EH (cell line): ENCODE measurements at regions not wholly inside any gene's neighbourhood (a gene's known extent, or its start where the extent isn't known, plus 50 kb on each side); places are given as distances from the start of the nearest gene placed in this dataset.
"Not testable (repeated sequence)": the region's sequence is repeated elsewhere in the genome, so short reads cannot be mapped to it uniquely, and the experiment has no call there.

Source experiments
- DNase-seq: peaks from one replicate; pipeline ENCODE4 v3.0.0-alpha.2; 2015; ENCODE audit warnings: low read depth

DNA sequence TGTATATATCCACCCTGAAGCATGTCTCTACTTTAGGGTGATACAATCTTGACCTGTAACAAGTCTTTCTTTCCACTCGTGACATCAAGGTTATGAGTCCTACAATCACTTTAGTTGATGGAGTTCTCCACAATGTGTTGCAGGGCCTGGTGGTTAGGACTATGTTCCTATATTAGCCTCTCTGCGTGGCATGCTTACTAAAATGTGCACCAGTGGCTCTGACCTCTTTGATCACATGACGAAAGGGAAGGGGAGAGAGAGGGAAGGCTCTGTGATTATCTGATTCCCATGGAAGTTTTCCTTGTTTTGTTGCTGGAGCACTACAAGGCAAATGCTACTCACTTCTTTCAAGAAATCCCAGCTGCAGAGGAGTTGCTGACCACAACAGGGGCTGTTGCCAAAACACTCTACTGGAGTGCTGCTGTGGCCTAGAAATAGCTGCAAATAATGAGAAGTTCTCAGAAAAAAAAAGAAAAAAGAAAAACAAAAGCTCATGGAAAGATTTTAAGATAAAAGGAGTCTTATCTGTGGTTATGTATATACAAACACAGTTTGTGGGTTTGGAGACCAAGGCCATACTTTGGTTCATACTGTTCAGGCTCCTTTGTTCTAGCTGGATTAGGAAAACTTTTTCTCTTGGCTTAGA, 272.8 kb upstream of the MMADHC start:
- peak; percentile 95 for DNase-seq

DNA sequence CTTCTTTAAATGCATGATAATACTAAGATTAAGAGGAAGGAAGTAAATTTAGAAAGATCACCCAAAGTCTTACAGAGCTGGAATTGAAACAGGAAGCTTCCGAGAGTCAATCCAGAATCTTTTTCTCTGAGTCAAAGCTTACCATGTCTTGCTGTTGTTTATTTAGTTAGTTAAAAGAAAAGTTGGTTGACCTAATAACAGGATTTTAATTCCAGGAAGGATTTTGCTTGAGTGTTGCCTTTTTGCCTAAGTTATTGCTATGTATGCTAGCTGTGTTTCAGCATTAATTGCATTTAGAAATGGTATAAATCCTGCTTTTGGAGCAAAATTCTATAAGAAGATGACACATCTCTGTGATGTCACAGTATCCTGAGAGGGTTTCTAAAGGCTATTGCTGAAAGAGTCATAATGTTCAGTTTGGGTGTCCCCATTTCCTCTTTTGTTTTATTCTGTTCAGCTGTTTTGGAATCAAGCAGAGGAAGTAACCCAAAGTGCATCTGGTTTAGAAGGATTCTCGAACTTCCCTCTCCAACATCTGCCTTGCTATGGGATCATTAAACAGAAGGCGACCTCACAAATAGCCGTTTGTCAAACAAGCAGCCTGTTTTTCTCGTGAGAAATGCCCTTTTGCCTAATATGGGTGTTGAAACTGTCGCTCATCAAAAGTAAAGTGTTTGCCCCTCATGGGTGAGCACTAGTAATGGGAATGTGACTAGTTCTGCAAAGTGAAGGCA, 271.5 kb upstream of the MMADHC start:
- peak; percentile 80 for DNase-seq

GRCh38 chr2:149858216-149858615, 270.6 kb upstream of the MMADHC start:
- DNase-seq = peak; percentile 44

GRCh38 chr2:149857344-149857743, 269.8 kb upstream of the MMADHC start:
- DNase-seq = peak; percentile 67

DNA sequence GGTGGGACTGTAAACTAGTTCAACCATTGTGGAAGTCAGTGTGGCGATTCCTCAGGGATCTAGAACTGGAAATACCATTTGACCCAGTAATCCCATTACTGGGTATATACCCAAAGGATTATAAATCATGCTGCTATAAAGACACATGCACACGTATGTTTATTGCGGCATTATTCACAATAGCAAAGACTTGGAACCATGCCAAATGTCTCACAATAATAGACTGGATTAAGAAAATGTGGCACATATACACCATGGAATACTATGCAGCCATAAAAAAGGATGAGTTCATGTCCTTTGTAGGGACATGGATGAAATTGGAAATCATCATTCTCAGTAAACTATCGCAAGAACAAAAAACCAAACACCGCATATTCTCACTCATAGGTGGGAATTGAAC, 268.3 kb upstream of the MMADHC start:
- not testable (repeated sequence) for DNase-seq

- DNase-seq = no peak
These were observed 262.0 kb upstream of the MMADHC start for GRCh38 chr2:149849591-149849990.

DNA sequence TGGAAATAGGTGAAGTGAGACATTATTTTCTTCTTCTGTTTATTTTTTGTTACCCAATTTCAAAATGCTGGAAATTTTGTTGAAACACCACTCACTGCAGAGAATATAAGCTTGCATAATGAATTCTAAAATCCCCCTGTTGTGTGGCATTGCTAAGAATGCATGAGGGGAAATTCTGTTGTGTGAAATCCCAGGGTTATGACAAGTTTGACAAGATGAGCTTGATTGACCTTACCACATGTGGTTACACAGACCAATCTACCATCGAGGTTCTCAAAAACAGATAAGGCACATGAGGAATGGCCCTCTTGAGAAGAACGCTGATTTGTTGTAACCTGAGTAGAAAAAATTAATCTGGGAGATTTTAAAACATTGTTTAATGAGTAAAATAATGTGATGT, 261.6 kb upstream of the MMADHC start:
- no peak for DNase-seq

DNA sequence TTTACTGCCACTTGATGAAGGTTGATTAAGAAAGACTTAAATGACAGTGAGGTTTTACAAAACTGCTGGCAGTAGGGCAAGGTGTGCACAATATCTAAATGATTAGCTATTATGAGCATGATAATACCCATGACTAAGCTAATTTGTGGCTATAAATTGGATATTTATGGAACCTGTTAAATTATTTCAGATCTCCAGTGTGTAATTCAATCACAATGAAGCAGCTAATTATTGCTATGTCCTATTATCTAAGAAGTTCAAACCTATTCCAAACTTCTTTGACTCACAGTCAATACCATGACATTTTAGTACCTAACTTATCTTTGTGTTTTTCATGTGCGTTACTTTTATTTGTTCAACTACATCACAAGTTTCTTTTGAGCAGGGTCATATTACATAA, 253.8 kb upstream of the MMADHC start:
- no peak for DNase-seq

DNA sequence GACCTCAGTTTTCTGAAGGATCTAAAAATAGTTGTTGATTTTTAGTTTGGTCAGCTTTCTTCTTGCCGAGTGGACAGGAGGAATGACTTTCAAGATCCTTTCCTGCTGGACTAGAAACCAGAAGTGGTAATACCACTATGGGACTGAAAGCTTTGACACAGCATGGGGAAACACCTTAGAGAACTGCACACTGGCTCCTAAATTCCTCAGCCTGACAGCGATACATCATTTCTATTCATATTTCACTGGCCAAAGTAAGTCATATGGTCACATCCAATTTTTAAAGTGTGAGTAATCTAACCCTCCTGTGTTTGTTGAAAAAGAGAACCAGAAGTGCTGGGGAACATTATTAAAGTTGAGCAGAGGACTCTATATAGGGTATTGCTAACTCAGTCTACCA, 244.7 kb upstream of the MMADHC start:
- peak; percentile 15 for DNase-seq

GRCh38 chr2:149828520-149829210, 241.1 kb upstream of the MMADHC start:
- no peak for DNase-seq

DNA sequence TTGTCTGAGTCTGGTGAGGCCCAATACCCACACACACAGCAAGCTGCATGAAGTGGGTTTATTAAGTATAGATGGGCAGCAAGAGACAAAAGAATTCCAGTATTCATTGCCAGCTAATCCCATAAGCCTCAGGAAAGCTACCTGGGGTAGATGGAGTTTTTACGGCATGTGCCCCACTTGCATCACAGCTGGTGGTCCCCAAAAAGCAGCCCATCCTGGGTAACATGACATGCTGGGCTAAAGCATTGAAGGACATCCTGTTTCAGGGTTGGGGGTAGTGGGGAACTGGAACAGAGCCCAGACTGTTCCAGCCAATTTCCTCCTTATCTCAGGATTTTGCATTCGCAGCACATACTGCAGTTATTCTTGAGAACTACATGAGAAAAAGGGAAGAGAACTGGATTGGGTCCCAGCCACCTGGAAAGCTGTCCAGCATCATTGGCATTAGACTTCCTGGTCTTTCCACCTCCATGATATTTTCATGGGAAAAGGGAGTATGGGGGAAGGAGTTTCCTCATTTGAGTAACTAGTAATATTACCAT, 240.1 kb upstream of the MMADHC start:
- no peak for DNase-seq

- DNase-seq = peak; percentile 29
These were observed 239.0 kb upstream of the MMADHC start for GRCh38 chr2:149826471-149827125.

DNA sequence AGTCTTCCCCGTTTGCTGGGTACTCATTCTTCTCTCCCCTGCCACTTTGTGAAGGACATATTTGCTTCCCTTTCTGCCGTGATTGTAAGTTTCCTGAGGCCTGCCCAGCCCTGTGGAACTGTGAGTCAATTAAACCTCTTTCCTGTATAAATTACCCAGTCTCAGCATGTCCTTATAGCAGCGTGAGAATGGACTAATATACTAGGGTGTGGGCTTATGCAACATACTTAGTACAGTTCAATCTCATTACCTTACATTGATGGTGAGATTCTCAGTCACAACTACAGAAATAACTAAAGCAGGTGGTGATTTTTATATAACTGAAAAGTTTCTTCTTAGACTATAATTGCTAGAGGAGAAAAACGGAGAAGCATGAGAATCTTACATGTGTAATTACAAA, 237.9 kb upstream of the MMADHC start:
- no peak for DNase-seq

GRCh38 chr2:149824136-149824535, 236.6 kb upstream of the MMADHC start:
- DNase-seq = no peak

DNA sequence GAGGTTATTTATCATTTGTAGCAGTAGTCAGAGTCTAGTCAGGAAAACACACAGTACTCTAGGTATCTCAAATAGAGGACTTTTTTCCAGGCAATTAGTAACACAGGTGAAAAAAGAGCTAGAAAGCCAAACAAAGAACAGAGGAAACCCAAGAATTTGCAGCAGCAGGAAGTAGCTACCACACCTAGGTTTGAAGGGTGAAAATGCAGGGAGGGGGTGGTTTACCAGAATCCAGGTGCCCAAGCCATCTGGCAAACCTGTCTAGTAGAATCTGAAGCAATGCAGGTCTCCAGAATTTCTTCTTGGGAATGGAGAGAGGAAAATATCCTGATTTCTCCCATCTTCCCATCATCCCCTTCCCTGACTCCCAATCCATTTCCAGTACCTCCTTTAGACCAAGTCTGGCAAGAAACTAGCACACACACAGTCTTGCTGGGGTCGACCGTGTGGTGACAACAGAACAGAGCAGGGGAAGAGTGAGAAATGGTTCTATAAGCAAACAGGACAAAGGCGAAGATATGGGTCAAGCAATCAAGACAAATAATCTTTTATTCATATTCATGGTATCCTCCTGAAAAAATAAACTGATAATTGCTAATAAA, 231.9 kb upstream of the MMADHC start:
- DNase-seq = no peak

- peak; percentile 65 for DNase-seq
These were observed 229.4 kb upstream of the MMADHC start for GRCh38 chr2:149816756-149817551.

GRCh38 chr2:149815941-149816340, 228.4 kb upstream of the MMADHC start:
- DNase-seq = no peak

DNA sequence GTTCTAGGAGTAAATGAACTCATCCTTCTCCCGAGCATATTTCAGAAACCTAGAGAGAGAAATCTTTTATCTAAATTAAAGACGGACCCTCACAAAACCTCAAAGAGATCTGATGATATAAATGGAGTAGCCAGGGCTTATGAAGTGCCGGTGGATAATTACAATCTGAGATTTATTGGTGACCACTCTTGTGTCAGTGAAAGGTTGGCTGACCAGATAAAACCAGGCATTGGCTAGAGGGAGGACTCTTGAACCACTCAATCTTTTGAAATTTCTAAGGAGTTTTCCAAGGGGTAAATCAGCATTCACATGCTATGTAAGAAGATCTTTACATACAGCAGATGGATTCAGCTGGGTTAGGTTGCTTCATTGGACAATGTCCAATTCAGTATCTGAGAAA, 227.3 kb upstream of the MMADHC start:
- no peak for DNase-seq

GRCh38 chr2:149814049-149814448, 226.5 kb upstream of the MMADHC start:
- DNase-seq = no peak

DNA sequence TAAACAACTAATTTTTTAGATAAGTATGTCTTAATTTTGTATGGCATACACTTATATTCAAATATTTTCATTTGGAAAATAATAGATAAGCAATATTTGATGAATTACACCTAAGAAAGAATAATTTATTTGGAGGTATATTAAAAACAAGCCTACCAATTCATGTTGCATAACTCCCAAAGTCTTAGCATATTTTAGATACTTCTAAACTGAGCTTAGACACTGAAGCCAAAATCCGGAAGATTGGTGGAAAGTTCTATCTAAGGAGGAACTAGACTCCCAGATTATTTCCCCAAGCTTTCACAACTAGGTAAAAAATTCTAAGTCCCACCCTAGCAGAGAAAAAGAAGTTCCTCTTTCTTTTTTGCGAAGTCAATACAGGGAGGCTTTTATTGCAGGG, 221.0 kb upstream of the MMADHC start:
- peak; percentile 16 for DNase-seq

DNA sequence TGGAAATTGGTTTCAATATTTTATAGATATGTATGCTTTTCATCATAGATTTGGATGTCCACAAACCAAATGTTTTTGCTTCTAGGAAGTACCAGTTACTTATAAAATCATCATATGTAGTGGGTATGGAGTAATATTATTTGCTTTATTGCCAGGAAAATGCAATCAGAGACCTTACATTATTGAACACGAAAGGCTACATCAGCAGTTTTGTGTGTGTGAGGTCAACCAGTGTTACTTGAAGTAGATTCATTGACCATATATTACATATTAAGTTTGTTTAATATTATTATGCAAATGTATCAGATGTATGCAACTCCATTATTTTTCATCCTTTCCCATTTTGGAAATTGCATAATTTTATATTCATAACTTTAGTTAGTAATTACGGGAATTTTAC, 219.1 kb upstream of the MMADHC start:
- no peak for DNase-seq
